ENCODE measurements at regions not wholly inside any gene's neighbourhood (a gene's known extent, or its start where the extent isn't known, plus 50 kb on each side); places are given as distances from the start of the nearest gene placed in this dataset.
"Not testable (repeated sequence)": the region's sequence is repeated elsewhere in the genome, so short reads cannot be mapped to it uniquely, and the experiment has no call there.

GRCh38 chr18:14321217-14321616, 189.0 kb upstream of the ZNF519 start:
- DNase-seq, result not testable (repeated sequence)

- not testable (repeated sequence) for DNase-seq
Measured at GRCh38 chr18:14301255-14301654, 169.0 kb upstream of the ZNF519 start.

DNA sequence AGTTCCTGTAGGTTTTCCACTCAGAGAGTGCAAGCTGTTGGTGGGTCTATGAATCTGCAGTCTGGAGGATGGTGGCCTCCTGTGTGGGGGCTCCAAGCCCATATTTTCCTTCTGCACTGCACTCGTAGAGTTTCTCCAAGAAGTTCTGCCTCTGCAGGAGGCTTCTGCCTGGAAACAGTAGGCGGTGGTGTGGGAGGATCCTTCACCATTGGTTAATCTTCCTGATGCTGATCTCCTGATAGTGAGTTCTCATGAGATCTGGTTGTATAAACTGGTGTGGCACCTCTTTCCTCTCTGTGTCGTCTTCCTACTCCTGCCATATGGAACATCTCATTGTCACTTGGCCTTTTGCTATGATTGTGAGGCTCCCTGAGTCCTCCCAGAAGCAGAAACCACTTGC, 162.8 kb upstream of the ZNF519 start:
- DNase-seq, result not testable (repeated sequence)

- no peak for DNase-seq
Measured at GRCh38 chr18:14285053-14285452, 152.8 kb upstream of the ZNF519 start.

GRCh38 chr18:14275391-14275790, 143.2 kb upstream of the ZNF519 start:
- DNase-seq, result not testable (repeated sequence)

- DNase-seq, result not testable (repeated sequence)
Measured at GRCh38 chr18:14265637-14266410, 133.6 kb upstream of the ZNF519 start.

GRCh38 chr18:14262786-14263185, 130.6 kb upstream of the ZNF519 start:
- DNase-seq, result not testable (repeated sequence)

GRCh38 chr18:14250084-14250677, 117.9 kb upstream of the ZNF519 start:
- DNase-seq, result not testable (repeated sequence)

- DNase-seq, result not testable (repeated sequence)
Measured at GRCh38 chr18:14239224-14239623, 107.0 kb upstream of the ZNF519 start.

DNA sequence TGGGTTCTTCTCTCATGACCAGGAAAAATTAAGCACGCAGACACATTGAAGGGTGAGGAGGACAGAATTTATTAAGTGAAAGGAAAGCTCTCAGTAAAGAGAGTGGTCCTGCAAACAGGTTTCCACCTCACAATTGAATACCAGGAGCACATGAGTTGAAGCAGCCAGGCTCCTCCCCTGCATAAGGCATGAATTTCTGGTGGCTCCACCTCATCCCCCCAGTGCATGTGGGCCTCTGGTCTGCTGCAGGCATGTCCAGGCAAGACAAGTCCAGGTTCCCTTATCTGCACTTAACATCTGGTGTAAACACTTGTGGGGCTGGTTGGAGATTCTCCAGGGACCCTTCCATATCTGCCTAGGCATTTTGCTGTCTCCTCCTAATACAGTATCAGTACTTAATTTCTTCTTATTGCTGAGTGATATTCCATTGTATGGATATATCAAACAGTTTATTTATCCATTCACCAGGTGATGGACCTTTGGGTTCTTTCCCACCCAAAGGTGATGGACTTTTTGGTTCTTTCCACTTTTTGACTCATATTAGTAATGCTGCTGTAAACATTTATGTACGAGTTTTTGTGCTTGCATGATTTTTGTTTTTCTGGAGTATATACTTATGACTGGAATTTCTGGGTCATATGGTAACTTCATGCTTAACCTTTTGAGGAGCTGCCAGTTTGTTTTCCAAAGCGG, 104.3 kb upstream of the ZNF519 start:
- DNase-seq, result not testable (repeated sequence)

- DNase-seq, result not testable (repeated sequence)
Measured at GRCh38 chr18:14225286-14225679, 93.0 kb upstream of the ZNF519 start.

- not testable (repeated sequence) for DNase-seq
Measured at GRCh38 chr18:14224551-14225285, 92.5 kb upstream of the ZNF519 start.

- not testable (repeated sequence) for DNase-seq
Measured at GRCh38 chr18:14223919-14224318, 91.7 kb upstream of the ZNF519 start.

DNA sequence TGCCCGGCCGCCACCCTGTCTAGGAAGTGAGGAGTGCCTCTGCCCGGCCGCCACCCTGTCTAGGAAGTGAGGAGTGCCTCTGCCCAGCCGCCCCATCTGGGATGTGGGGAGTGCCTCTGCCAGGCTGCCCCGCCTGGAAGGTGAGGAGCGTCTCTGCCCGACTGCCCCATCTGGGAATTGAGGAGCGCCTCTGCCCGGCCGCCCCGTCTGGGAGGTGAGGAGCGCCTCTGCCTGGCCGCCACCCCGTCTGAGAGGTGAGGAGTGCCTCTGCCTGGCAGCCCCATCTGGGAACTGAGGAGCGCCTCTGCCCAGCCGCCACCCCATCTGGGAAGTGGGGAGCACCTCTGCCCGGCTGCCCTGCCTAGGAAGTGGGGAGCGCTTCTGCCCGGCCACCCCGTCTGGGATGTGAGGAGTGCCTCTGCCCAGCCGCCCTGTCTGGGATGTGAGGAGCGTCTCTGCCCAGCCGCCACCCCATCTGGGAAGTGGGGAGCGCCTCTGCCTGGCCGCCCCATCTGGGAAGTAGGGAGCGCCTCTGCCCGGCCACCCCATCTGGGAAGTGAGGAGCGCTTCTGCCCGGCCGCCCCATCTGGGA, 91.1 kb upstream of the ZNF519 start:
- DNase-seq, result not testable (repeated sequence)

DNA sequence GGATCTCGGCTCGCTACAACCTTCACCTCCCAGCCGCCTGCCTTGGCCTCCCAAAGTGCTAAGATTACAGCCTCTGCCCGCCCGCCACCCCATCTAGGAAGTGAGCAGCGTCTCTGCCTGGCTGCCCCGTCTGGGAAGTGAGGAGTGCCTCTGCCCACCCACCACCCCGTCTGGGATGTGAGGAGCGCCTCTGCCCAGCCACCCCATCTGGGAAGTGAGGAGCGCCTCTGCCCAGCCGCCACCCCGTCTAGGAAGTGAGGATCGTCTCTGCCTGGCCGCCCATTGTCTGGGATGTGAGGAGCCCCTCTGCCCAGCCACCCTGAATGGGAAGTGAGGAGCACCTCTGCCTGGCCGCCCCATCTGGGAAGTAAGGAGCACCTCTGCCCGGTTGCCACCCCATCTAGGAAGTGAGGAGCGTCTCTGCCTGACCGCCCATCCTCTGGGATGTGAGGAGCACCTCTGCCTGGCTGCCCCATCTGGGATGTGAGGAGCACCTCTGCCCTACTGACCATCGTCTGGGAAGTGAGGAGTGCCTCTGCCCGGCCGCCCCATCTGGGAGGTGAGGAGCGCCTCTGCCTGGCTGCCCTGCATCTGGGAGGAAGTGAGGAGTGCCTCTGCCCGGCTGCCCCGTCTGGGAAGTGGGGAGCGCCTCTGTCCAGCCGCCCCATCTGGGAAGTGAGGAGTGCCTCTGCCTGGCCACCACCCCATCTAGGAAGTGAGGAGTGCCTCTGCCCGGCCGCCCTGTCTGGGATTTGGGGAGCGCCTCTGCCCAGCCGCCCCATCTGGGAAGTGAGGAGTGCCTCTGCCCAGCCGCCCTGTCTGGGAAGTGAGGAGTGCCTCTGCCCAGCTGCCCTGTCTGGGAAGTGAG, 90.4 kb upstream of the ZNF519 start:
- DNase-seq, result not testable (repeated sequence)

GRCh38 chr18:14221689-14222088, 89.5 kb upstream of the ZNF519 start:
- no peak for DNase-seq

DNA sequence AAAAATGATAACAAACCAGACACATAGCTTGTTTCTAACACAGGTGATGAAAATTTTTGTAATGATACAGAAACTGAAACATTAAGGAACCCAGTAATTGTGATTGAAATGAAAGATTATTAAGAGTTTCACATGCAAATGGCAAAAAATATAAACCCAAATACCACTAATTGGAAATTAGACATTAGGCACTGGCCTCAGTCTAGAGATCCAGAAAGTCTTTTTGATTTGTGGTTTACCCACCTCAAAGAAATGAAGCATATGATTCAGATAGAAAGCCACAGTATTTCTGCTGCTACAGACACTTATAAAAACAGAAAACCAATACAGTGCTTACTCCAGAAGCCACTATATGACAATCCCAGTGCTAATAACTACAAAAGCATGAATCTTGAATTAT, 83.7 kb upstream of the ZNF519 start:
- DNase-seq, result not testable (repeated sequence)

- not testable (repeated sequence) for DNase-seq
Measured at GRCh38 chr18:14203424-14203823, 71.2 kb upstream of the ZNF519 start.

DNA sequence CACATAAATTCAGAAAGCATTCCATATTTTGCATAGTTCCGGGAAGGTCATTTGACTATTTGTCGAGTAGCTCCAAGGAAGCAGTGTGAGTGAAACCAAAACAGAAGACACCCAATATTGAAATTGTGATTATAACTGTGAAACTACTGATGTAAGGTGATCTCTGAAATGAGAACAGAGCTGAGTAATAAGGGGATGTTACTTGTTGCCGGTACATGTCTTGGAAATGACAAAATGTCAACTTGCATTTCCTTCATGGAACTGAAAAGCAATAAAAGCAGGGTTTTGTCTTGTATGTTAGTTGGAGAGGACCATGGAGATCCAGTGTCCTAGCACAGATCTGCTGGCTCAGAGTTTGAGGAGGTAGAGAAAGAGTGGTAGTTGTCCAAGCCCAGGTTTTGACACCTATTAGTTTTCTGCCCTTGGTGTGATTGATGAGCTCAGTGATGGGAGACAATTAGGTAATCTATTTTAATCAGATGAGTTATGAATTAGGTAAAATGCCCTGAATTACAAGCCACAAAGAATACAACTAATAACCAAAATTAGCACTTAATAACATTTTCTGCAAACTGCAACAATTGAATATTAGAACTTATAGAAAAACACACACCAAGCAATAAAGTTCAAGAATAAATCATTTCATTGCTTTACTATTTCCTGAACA, 58.7 kb upstream of the ZNF519 start:
- not testable (repeated sequence) for DNase-seq

- DNase-seq, result no peak
Measured at GRCh38 chr18:14189858-14190257, 57.6 kb upstream of the ZNF519 start.

Measured in activated CD4-positive, CD25-positive, alpha-beta regulatory T cell treated with anti-CD3 and anti-CD28 coated beads, Interleukin-2, amount 50 U/mL, for 72 hours (primary cell).